HG02642 (cell line): ENCODE measurements at regions not wholly inside any gene's neighbourhood (a gene's known extent, or its start where the extent isn't known, plus 50 kb on each side); places are given as distances from the start of the nearest gene placed in this dataset.

ENCODE experiments used
- ATAC-seq: cut with Tn5 transposase; IDR thresholded peaks from one replicate; pipeline ENCODE4 v1.9.1; 2021; ENCODE audit warnings: mild to moderate bottlenecking; ENCODE audit not compliant: unreplicated experiment, poor library complexity

DNA sequence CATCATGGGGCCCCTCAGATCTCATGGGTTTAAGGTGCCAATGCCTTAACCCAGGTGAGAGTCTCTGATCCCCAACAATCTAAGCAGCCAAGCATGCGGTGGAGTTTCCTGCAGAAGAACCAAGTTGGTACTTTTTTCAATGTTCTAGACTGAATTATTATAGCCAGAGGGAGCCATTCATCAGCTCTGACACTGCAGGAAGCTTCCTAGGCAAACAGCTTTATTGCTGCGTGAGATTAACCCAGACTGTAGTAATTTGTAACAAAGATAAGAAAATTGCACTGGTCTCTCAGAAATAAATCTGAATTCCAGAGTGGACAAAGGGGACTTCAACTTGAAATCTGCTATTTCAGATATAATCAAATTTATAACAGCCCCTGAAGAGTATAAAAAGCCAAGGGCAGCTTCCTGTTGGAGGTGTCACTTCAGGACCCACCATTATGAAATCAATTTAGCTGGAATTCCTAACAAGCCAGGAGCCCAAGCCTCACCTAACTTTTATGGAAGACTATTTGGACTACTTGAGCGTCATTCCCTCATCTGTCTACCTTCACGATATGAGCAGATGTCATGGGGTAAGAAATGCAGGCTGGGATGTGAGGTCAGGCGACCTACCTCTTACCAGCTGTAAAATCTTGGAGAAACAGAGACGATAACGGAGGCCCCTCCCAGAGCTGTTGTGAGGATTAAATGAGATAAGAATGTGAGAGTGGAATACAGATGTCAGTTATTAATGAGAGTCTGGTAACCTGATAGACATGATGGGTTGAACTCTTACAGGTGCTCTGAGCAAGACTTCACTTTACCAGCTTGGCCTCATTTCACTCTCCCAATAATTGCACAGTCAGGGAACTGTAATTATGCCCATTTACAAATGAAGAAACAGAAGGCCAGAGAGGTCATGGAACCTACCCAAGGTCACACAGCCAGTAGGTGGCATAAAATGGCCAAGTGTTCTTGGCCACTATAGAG lies 135.1 kb downstream of the RRAGC start:
- ATAC-seq: no peak

DNA sequence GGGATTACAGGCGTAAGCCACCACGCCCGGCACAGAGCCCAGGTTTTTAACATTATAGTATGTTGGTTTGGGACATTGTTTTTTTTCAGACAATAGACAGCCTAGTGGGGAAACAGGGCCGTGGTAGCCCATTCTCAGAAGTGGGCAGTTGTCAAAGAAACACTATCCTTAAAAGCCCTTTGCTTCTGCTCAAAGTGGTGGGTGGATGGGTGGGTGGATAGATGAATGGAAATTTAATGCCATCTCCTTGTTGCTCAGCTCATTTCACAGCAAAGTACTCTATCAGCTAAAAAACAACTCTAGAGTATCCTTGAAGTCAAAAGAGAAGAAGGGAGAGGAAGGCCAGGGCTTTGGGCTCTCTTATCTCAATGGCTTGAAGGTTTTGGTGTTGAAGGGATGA lies 137.8 kb downstream of the RRAGC start:
- no peak for ATAC-seq

DNA sequence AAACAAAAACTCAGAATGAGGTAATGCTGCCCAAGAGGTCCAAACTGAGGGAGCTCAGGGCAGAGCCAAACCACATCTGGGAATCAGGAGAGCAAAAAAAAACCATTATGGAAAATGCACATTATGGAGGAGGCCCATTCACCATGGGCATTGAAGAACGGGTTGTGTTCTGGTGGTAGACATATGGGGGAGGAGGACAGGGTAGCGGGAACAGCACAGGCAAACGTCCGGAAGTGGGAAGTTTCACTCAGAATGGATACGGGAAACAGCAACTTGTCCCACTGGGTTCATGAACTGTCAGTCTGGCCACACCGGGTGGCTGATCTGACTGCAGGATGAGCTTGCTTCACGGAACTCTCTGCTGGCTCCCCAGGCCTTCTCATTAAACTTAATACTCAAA lies 139.7 kb downstream of the RRAGC start:
- ATAC-seq: no peak

DNA sequence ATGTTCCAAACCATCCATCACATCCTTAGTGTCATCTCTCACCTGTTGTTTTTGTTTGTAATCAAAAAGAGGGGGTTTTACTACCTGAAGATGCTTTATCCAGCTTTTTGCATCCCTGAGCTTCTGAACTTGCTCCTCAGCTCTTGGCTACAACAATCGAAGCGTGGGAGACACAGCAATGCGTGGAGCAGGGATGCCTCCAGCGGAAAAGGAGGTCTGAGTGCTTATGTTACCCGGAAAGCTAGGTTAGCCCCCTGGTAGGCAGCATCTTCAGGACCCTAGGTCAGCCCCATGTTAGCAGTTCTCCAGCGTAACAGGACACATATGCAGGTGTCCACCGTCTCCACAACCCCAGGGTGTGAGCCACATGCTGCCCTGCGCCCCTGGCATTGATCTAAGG lies 141.5 kb downstream of the RRAGC start:
- ATAC-seq: no peak

DNA sequence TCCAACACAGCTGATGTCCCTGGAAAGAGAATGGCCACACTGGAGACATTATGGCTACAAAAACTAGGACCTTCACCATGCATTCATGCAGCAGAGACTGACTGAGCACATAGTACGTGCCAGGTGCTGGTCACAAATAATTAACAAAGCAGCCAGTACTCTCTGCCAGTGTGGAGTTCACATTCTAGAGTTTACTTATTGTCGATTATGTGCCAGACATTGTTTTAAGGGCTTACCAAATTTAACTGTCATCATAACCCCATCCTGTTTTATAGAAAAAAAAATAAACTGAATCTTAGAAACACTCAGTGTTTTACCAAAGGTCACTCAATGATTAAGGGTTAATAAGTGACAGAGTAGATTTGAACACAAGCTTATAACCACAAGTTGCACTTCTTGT lies 143.3 kb downstream of the RRAGC start:
- no peak for ATAC-seq

DNA sequence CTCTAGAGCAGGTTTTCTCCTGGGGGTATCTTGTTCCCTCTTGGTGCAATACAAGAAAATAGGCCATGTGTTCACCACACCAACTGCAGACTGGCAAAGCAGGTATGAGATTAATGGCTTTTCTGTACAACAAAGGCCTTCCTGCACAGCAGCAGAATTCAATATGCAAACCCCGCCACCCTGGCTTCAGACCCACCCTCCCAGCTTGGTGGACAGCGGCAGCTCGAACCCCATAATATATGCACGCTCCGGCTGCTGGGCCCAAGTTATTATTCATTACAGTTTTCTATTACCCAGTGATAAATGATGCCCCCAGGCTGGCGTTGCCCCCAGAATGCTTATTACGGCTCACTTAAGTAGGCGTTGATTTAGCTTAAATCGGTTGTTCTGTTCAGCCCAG lies 144.2 kb downstream of the RRAGC start:
- no peak for ATAC-seq

DNA sequence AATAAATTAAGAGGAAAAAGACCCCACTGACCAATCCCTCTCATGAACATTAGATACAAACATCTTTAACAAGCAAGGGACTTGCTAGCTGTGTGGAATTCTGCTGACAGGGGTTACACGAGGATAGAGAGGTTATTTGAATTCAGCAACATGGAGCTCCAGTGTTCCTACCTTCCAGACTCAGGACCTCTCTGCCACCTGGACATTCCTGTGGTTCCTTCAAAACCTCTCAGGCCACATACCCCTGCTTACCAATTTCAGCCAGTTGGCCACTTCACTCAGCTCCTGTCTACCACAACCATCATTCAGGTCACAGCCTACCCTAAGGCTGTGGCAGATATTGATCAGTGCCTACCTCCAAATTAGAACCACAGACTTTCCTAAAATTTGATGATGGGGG lies 147.5 kb downstream of the RRAGC start:
- no peak for ATAC-seq

DNA sequence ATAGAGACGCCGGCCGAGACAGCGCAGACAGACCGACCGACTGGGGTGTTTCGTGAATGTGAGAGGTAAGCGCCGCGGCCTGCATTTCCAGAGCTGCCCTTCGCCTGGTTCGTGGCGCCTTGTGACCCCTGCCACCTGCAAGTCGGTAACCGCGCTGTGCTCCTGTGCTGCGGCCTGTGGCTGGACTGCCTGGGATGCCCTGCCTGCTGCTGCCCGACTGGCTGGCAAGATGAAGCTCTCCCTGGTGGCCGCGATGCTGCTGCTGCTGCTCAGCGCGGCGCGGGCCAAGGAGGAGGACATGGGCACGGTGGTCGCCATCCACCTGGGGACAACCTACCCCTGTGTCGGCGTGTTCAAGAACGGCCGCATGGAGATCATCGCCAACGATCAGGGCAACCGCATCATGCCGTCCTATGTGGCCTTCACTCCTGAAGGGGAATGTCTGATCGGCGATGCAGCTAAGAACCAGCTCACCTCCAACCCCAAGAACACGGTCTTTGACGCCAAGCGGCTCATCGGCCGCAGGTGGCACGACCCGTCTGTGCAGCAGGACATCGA lies 150.8 kb downstream of the RRAGC start:
- no peak for ATAC-seq

DNA sequence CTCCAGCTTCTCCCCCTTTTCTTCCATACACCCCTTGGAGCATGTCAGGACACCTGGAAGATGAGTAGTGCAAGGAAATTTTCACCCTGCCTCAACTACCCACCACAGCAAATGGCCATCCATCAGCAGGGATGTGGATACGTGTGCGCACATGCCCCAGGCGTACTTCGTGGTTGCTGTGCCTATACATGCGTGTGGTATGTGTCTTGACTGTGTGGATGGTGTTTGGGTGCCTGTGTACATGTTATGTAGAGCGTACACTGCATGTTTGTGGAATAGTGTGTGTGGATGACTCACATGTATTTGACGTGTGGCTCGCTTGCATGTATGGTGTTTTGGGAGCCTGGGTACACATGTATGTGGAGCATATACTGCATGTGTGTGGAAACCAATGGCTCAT lies 158.5 kb downstream of the RRAGC start:
- no peak for ATAC-seq

DNA sequence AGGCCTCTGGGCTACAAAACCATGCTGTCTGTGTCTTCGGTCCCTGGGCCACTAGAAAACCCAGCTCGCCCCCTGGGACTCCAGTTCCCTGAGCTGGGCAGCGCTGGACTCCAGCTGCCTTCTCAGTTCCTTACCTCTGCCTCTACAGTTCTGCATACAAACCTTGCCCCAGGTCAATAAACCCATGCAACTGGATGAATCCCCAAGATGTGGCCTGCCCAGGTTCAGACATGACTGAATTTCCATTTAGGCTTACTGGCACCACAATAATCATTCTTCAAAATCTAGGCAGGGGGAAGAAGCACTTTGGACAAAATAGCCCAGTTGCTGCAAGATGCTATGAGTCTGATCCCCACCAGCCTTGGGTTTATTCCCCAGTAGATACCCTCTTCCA lies 159.5 kb downstream of the RRAGC start:
- no peak for ATAC-seq

DNA sequence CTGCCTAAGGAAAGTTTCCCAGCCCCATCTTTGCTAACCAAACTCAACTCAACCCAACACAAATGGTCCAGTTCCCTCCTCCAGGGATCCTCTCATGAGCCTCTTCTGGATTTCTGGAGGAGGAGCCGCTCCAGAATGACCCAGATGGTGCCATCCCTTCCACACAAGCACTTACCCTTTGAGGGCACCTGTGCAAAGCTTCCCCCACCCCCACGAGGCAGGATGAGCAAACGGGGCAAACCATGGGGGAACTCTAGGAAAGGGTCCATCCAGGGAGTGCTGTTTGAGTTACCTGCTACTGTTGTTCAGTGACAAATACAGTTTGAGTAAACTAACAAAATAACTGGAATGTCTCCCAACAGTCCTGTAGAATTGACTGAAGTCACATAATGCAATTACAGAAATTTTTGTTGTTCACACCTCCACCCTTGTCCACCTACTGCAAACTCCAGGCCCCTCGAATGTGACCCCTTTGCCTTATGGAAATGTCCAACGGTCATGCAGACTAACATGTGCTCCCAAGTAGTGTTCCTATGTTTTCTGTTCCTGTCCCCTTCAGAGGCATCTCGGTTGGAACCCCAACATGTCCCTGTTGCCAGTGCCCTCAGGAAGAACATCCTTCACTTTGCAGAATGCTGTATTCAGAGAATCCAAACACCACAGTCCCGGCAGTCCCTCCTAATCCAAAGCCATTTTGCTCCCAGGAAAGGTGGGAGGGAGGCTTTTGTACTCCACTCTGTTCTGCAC lies 160.1 kb downstream of the RRAGC start:
- ATAC-seq: no peak

DNA sequence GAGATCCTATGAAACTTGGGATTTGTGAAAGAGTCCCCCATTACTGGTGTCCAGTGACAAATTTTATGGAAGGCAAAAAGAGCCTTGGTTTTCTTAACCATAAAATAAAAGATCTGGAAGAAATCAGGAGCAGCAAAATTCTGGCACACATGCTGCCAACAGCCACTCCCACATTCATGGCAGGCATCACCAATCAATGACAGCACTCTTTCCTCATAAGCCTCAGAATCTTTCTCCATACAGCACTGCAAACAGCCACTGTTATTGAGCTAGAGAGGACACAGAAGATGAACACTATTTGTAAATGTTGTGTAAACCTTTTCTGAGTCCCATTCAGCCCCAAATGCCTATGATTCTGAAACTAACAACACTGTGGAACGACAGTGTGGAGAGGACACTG lies 162.2 kb downstream of the RRAGC start:
- no peak for ATAC-seq

DNA sequence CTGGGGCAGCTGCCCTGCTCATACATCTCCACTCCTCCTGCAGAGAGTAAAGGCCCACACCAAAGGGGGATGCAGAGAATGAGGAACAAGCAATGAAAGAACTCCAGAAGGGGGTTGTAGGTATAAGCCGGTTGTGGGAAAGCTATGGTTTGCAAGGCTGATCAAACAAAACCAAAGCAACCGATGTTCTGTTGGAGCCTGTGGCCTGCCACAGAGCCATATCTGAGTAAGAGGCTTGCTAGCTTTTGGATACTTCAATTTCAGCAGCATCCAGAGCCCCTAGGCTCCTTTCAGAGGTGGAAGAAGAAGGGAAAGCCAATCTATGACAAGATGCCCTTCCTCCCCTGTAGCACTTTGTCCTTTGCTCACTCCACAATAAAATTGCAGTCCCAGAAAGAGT lies 163.2 kb downstream of the RRAGC start:
- ATAC-seq: no peak

DNA sequence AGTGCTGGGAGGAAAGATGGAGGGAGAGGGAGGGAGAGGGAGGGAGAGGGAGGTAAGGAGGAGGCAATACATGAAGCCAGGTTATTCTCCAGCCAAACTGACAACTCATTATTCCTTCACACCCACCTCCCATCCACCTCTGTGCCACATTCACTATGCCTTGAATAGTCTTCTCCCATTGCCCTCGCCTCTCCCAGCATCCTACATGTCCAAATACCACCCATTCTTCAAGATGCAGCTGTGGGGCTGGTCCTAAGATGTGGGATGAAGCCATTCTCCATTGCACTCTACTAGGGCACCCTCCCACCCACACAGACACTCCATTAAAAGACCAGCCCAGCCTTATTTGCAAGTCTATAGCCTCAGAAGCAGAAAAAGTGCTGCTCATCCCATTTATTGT lies 165.8 kb downstream of the RRAGC start:
- ATAC-seq: no peak

DNA sequence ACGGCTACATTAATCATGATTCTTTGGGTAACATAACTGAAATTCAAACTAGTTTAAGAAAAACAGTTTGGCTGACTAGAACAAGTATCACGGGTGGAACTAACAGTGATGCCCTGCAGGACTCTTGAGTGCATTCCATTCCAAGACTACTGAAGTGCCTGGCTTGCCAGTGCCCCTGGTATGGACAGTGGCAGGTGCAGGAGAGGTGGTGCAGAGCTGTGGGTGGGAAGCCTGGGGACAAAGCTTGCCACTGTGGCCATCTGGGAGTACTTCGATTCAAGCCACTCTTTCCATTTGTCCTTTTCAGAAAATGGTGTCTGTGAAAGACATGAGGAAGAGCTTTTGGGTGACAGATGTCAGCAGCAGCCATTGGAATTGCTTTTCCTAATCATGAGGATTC lies 166.5 kb downstream of the RRAGC start:
- no peak for ATAC-seq

DNA sequence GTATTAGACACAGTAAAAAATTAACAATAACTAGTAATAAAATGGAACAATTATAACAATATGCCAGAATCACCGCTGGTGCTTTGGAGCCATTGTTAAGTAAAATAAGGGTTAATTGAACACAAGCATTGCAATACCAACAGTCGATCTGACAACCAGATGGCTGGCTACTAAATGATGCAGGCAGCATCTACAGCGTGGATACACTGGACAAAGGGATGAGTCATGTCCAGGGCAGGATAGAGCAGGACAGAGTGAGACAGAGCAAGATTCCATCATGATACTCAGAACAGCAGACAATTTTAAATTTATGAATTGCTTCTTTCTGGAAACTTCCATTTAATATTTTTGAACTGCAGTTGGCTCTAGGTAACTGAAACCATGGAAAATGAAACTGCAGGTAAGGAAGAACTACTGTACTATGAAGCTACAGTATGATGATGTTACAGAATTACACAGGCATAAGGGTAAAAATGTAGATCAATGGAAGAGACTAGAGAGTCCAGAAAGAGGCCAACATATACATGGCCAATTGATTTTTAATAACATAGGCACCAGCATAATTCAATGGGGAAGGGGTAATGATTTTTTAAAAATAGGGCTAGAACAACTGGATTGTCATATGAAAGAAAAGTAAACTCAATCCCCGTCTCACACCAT lies 168.7 kb downstream of the RRAGC start:
- ATAC-seq: no peak

DNA sequence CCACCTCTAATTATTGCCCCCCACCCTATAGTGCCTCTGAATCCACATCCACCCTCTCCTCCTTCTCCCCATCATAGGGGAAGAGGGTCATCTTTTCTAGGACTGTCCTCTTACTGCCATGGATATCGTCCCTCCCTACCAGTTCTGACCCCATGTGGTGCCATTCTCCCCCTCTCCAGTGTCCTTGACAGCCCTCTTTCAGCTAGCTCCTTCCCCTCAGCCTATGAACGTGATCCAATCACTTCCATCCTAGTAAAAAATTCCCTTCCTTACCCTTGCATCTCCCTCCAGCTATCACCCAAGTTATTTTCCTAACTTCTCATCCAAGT lies 172.7 kb downstream of the RRAGC start:
- no peak for ATAC-seq

DNA sequence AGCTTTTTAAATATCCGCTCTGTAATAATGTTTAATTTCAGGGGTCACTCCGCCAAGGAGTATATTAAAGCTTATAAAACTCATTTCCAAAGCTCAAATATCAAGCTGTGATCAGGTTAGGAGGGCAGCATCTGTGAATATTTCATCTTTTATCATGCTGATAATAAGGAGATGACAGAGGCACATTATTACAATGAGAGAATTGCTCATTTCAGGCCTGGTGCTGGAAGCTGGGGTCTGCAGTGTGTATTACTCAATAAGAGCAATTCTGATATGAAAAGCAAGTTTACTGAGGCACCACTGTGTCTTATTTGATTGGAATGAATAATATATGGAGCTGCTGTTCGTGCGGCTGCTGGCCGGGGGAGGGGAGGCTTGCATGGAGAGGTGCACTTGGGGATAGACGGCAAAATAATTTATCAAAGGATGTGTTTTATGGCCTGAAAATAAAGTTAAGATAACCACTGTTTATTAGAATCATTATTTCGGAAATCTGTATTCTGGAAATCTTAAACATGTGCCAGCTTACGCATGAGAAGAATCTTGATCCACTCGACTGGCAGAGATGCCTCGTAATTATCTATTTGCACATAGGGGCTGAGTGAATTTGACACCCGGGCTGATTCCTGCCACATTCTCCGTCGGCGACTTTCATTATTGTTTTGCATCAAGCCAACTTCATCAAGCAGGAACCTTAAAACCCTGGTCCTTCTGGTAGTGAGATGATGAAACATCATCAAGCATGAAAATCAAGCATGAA lies 173.2 kb downstream of the RRAGC start:
- no peak for ATAC-seq

DNA sequence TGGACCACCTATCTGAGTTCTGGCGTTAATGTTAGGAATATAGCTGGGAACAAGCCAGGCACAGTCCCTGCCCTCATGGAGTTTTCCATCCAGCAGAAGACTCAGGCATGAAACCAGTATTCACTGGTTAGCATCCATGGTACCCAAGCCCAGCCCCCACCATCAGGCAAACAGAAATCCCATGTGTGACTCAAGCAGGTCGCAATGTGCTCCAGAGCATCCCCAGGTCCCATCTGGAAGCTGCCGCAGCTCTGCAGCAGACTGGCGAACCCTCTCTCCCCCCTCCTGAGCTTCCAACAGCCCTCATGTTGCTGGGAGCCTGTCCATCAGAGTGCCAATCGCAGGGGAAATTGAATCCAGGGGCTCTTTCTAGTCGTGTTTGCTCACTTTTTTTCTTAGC lies 174.2 kb downstream of the RRAGC start:
- no peak for ATAC-seq

DNA sequence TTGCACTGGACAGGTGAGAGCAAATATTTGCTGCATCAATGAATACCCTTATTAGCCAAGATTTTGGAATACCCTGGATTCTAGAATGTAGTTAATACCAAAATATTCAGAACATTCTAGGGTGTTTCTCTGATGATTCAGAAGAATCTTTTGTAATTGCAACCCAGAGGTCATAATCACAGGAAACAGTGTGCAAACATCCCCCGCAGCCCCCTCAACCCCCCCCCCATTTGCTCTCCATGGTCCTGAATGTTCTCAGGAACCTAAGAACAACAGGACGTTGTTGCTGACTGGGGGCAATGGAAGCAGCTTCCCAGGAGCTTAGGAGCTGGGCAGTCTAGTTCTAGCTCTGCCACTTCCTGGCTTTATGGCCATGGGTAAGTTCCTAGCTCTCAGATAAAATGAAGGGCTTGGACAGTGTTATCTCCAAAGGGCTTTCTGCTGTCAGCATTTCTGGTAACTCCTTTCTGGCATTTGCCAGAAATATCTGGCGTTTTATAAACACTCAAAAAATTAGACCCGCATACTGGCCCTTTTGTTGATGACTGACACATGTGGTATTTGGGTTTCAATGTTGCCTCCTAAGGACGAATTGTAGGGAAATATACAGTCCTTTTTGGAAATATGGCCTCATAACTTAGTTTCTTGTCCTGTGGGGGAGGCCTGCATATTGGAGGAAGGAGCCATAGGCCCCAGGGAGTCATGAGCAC lies 178.6 kb downstream of the RRAGC start:
- ATAC-seq: no peak
